A673 (cell line): ENCODE measurements at regions not wholly inside any gene's neighbourhood (a gene's known extent, or its start where the extent isn't known, plus 50 kb on each side); places are given as distances from the start of the nearest gene placed in this dataset.

Source experiments
- BruUV-seq: library from RNA; stranded (reverse); fragments of 400-500 nt; replicated peaks from 2 replicates; lab custom pipeline; 2021; lab: Mats Ljungman, UMichigan
- CTCF ChIA-PET: fragments of 300-600 bp; sonication (Branson Sonifier 250); formaldehyde crosslinking; loops from one replicate; lab custom pipeline; 2022; ENCODE audit warnings: antibody characterized with exemption; lab: Charles Lee
- POLR2A ChIA-PET: fragments of 300-600 bp; sonication (Branson Sonifier 250); formaldehyde crosslinking; loops from one replicate; lab custom pipeline; 2022; ENCODE audit warnings: antibody characterized with exemption; ENCODE audit not compliant: low non-redundant PET; lab: Charles Lee
- DNase-seq: peaks from one replicate; pipeline ENCODE4 v3.0.0-alpha.2; 2015; ENCODE audit warnings: low spot score
- H3K27ac ChIP-seq: fragments of 200-600 bp; sonication (generic); 2 replicates; pipeline ENCODE4 v1.5.1; 2016; ENCODE audit warnings: mixed run types, low read depth, mild to moderate bottlenecking, mixed read lengths, antibody characterized with exemption, low read length; ENCODE audit not compliant: poor library complexity, severe bottlenecking
- H3K27me3 ChIP-seq: fragments of 200-600 bp; sonication (generic); replicated peaks from 2 replicates; pipeline ENCODE4 v1.6.1; 2017; ENCODE audit warnings: mixed run types, low read depth, mild to moderate bottlenecking, mixed read lengths, antibody characterized with exemption, low read length; ENCODE audit not compliant: insufficient read depth, poor library complexity
- H3K36me3 ChIP-seq: fragments of 200-600 bp; sonication (generic); 2 replicates; pipeline ENCODE4 v1.6.1; 2016; ENCODE audit warnings: mixed run types, mild to moderate bottlenecking, mixed read lengths, antibody characterized with exemption, low read length; ENCODE audit not compliant: insufficient read depth, poor library complexity, severe bottlenecking
- H3K4me1 ChIP-seq: fragments of 200-600 bp; sonication (generic); 2 replicates; pipeline ENCODE4 v1.6.1; 2017; ENCODE audit warnings: mixed run types, mild to moderate bottlenecking, mixed read lengths, antibody characterized with exemption, low read length; ENCODE audit not compliant: insufficient read depth, poor library complexity, severe bottlenecking
- H3K4me3 ChIP-seq: fragments of 200-600 bp; sonication (generic); 2 replicates; pipeline ENCODE4 v1.5.1; 2016; ENCODE audit warnings: low read depth, mixed run types, mild to moderate bottlenecking, mixed read lengths, low read length; ENCODE audit not compliant: poor library complexity, severe bottlenecking
- H3K9me3 ChIP-seq: fragments of 200-600 bp; sonication (generic); 2 replicates; pipeline ENCODE4 v1.6.1; 2016; ENCODE audit warnings: mixed run types, low read depth, mild to moderate bottlenecking, mixed read lengths, antibody characterized with exemption, low read length; ENCODE audit not compliant: poor library complexity, severe bottlenecking
- EZH2 ChIP-seq: fragments of 200-600 bp; sonication (generic); IDR thresholded peaks from 2 replicates; pipeline ENCODE4 v1.6.1; 2017; ENCODE audit warnings: borderline replicate concordance, low read depth, mild to moderate bottlenecking, mixed read lengths, antibody characterized with exemption, low read length; ENCODE audit not compliant: poor library complexity, severe bottlenecking
- intact Hi-C: fragments of 100-400 bp; cut with micrococcal nuclease; formaldehyde crosslinking; loops from one replicate; pipeline ENCODE4 v1.10.0; 2022; ENCODE audit not compliant: unreplicated experiment
- TF ChIP-seq, protein P1 (sequence below): fragments of 300-800, 200-600 bp; sonication (generic); conservative IDR thresholded peaks from 2 replicates; pipeline ENCODE4 v1.5.1; 2017; ENCODE audit warnings: low read depth, mild to moderate bottlenecking, antibody characterized with exemption, low read length, moderate library complexity, mixed read lengths

DNA sequence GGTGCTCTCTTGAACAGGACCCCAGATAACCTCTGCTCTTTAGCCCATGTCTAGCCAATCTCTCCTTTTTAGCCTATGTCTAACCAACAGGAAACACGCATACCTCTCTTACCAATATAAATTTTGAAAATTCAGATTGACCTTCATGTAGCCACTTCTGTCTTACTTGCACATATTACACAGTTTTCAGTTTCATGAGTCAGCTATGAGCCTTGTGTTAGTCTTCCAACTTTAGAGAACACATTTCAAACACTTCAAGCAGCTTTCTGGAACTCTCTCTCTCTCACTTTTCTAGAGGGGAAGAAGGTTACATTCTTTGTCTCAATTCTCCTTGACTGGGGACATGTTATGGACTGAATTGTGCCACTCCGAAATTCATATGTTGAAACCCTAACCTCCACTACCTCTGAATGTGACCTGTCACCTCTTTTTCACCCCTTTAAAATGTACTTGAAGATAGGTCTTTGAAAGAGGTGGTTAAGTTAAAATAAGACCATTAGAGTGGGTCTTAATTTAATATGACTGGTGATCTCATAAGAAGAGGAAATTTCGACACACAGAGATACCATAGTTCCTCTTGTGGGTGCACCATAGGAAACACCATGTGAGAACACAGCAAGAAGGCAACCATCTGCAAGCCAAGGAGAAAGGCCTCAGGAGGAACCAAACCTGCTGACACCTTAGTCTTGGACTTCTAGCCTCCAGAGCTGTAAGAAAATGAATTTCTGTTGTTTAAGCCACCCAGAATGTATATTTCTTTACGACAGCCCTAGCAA is 480.3 kb upstream of the ALCAM start:
- Histone ChIP-seq H3K27ac (no peak overlapping the region), H3K4me3 (no peak overlapping the region), H3K4me1 (no peaks in the 10 kb centered on the region), H3K36me3 (no peaks in the 10 kb centered on the region), H3K27me3 (no peaks in the 10 kb centered on the region), H3K9me3 (no peaks in the 10 kb centered on the region)
- TF ChIP-seq, protein P1, sequence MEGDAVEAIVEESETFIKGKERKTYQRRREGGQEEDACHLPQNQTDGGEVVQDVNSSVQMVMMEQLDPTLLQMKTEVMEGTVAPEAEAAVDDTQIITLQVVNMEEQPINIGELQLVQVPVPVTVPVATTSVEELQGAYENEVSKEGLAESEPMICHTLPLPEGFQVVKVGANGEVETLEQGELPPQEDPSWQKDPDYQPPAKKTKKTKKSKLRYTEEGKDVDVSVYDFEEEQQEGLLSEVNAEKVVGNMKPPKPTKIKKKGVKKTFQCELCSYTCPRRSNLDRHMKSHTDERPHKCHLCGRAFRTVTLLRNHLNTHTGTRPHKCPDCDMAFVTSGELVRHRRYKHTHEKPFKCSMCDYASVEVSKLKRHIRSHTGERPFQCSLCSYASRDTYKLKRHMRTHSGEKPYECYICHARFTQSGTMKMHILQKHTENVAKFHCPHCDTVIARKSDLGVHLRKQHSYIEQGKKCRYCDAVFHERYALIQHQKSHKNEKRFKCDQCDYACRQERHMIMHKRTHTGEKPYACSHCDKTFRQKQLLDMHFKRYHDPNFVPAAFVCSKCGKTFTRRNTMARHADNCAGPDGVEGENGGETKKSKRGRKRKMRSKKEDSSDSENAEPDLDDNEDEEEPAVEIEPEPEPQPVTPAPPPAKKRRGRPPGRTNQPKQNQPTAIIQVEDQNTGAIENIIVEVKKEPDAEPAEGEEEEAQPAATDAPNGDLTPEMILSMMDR: no peak
- no peak for TF ChIP-seq EZH2
- CTCF ChIA-PET: no interaction called here
- POLR2A ChIA-PET: no interaction called here
- no TSS peak for BruUV-seq
- DNase-seq: no peak
- intact Hi-C loops: no loop called here

DNA sequence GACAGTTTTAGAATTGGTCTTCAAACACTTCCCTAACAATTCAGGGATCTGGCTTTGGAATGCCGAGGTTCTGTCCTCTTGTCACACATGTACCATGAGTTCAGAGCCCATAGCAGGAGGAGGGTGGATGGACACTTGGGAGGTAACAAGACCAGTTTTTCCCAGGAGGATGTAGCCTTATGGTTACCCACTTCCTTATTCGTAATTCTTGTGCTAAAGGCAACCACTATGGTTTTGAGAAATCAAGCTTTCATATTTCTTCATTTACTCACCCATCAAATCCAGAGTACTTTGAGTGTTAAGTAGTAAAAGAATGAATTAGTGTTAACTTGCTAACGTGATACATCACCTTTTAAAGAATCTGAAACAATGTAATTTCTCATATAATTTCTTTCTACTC is 479.6 kb upstream of the ALCAM start:
- no peak overlapping the region for H3K4me3 ChIP-seq
- no peak for DNase-seq
- no peak for TF ChIP-seq EZH2
- TF ChIP-seq, protein P1: no peak
- no peaks in the 10 kb centered on the region for H3K36me3 ChIP-seq
- no TSS peak for BruUV-seq
- intact Hi-C loops: no loop called here
- no peaks in the 10 kb centered on the region for H3K4me1 ChIP-seq
- ChIA-PET CTCF (no interaction called here), POLR2A (no interaction called here)
- H3K27ac ChIP-seq: no peak overlapping the region
- no peaks in the 10 kb centered on the region for H3K9me3 ChIP-seq
- no peaks in the 10 kb centered on the region for H3K27me3 ChIP-seq

DNA sequence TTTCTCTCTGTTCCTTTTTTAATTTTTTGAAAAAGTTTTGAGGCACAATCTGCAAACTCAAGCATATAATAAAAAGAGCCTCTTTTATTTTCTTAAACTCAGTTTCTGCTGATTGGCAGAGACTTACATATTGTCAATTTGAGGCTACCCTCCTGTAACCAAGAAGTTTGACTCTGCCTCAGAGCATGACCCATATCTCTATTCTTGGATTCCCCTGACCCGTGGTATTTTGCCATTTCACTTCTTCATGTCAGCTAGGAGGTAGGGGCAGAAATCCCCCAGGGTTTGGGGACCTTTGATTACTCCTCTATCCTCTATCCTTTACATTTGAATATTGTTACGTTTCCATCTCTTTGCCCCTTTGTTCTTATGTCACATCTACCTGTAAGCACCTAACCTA is 479.1 kb upstream of the ALCAM start:
- no peaks in the 10 kb centered on the region for H3K9me3 ChIP-seq
- H3K27ac ChIP-seq: no peak overlapping the region
- TF ChIP-seq, protein P1: no peak
- no peak for TF ChIP-seq EZH2
- BruUV-seq: no TSS peak
- no peak overlapping the region for H3K4me3 ChIP-seq
- CTCF ChIA-PET: no interaction called here
- H3K27me3 ChIP-seq: no peaks in the 10 kb centered on the region
- no peaks in the 10 kb centered on the region for H3K4me1 ChIP-seq
- POLR2A ChIA-PET: no interaction called here
- DNase-seq: no peak
- intact Hi-C loops: no loop called here
- no peaks in the 10 kb centered on the region for H3K36me3 ChIP-seq
